Fibroblast of the aortic adventitia (primary cell): ENCODE measurements at regions not wholly inside any gene's neighbourhood (a gene's known extent, or its start where the extent isn't known, plus 50 kb on each side); places are given as distances from the start of the nearest gene placed in this dataset.
"Not testable (repeated sequence)": the region's sequence is repeated elsewhere in the genome, so short reads cannot be mapped to it uniquely, and the experiment has no call there.

ENCODE experiments used
- DNase-seq: peaks from one replicate; pipeline ENCODE4 v3.0.0-alpha.2; 2010; ENCODE audit warnings: low read depth
- H3K4me3 ChIP-seq: 2 replicates; pipeline ENCODE4 v1.5.1; 2011; ENCODE audit warnings: low read depth, mild to moderate bottlenecking, control low read depth, low read length, moderate library complexity
- TF ChIP-seq, protein P1 (sequence below): IDR thresholded peaks from 2 replicates; pipeline ENCODE4 v1.5.1; 2011; ENCODE audit warnings: mild to moderate bottlenecking, low read length, control low read depth, inconsistent platforms; ENCODE audit not compliant: insufficient read depth

- no peak overlapping the region for H3K4me3 ChIP-seq
- no peak for DNase-seq
- TF ChIP-seq, protein P1, sequence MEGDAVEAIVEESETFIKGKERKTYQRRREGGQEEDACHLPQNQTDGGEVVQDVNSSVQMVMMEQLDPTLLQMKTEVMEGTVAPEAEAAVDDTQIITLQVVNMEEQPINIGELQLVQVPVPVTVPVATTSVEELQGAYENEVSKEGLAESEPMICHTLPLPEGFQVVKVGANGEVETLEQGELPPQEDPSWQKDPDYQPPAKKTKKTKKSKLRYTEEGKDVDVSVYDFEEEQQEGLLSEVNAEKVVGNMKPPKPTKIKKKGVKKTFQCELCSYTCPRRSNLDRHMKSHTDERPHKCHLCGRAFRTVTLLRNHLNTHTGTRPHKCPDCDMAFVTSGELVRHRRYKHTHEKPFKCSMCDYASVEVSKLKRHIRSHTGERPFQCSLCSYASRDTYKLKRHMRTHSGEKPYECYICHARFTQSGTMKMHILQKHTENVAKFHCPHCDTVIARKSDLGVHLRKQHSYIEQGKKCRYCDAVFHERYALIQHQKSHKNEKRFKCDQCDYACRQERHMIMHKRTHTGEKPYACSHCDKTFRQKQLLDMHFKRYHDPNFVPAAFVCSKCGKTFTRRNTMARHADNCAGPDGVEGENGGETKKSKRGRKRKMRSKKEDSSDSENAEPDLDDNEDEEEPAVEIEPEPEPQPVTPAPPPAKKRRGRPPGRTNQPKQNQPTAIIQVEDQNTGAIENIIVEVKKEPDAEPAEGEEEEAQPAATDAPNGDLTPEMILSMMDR, result no peak
These were observed 86.4 kb upstream of the EPCAM start for GRCh38 chr2:47282621-47283272.

DNA sequence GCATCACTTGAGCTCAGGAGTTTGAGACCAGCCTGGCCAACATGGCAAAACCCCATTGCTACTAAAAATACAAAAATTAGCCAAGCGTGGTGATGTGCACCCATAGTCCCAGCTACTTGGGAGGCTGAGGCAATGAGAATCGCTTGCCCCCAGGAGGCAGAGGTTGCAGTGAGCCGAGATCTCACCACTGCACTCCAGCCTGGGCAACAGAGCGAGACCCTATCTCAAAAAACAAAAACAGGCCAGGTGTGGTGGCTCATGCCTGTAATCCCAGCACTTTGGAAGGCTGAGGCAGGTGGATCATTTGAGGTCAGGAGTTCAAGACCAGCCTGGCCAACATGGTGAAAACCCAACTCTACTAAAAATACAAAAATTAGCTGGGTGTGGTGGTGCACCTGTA is 89.6 kb upstream of the EPCAM start:
- DNase-seq, H3K4me3 ChIP-seq: not testable (repeated sequence)

GRCh38 chr2:47277987-47278386 is 91.1 kb upstream of the EPCAM start:
- no peak for DNase-seq
- H3K4me3 ChIP-seq, result no peak overlapping the region
- TF ChIP-seq, protein P1, result no peak

- no peak for DNase-seq
- no peak overlapping the region for H3K4me3 ChIP-seq
- TF ChIP-seq, protein P1, result no peak
These were observed 91.9 kb upstream of the EPCAM start for GRCh38 chr2:47277187-47277586.

DNA sequence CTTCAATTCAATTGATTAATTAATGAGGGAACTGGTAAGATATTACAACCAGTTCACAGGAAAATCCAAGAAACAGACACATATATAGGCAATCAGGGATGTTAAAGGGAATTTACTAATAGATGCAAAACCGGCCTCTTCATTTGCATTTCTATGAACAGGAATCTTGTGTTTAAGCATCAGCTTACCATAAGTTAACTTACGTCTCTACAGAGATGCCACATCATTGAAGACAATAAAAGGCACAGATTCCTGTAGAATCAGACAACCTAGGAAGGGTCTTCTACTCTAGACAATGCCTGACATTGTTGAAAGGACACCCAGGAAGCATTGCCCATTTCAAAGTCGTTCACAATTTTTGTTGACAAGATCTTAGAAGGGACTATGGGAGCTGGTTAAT is 93.0 kb upstream of the EPCAM start:
- DNase-seq, result no peak
- TF ChIP-seq, protein P1, result no peak
- no peak overlapping the region for H3K4me3 ChIP-seq

DNA sequence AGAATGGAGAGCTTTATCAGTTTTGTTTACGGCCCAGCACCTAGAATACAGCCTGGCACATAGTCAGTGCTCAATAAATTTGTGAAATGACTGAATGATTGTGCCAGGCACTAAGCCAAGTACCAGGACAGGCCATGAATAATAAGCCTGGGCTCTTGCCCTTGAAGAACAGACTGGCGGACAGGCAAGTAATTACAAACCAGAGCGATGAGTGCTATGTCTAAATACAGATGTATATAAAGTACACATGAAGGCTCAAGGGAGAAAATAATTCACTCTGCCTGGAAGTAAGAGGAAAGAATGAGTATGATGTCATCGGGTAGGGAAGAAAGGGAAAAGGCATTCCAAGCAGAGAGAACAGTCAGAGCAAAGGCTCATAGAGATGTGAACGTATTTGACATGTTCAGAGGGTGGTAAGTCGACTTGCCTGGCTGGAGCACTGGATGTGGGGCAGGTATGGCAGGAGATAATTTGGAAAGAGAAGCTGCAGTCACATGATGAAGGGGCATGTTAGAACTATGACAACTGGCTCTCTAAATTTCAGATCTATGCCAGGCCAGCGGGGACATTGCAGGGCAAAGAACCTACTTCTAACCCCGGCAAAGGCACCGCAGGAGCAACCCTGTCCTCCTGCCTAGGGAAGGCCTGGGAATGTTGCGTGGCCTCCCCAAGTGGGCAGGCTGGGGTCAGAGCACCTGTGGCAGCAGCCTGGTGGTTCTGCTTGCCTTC is 94.9 kb upstream of the EPCAM start:
- H3K4me3 ChIP-seq, result no peak overlapping the region
- DNase-seq, result peak; percentile 70
- TF ChIP-seq, protein P1, result no peak

- TF ChIP-seq, protein P1, result no peak
- H3K4me3 ChIP-seq, result no peak overlapping the region
- DNase-seq, result no peak
These were observed 96.0 kb upstream of the EPCAM start for GRCh38 chr2:47272905-47273758.
